ENCODE measurements at regions not wholly inside any gene's neighbourhood (a gene's known extent, or its start where the extent isn't known, plus 50 kb on each side); places are given as distances from the start of the nearest gene placed in this dataset.

DNA sequence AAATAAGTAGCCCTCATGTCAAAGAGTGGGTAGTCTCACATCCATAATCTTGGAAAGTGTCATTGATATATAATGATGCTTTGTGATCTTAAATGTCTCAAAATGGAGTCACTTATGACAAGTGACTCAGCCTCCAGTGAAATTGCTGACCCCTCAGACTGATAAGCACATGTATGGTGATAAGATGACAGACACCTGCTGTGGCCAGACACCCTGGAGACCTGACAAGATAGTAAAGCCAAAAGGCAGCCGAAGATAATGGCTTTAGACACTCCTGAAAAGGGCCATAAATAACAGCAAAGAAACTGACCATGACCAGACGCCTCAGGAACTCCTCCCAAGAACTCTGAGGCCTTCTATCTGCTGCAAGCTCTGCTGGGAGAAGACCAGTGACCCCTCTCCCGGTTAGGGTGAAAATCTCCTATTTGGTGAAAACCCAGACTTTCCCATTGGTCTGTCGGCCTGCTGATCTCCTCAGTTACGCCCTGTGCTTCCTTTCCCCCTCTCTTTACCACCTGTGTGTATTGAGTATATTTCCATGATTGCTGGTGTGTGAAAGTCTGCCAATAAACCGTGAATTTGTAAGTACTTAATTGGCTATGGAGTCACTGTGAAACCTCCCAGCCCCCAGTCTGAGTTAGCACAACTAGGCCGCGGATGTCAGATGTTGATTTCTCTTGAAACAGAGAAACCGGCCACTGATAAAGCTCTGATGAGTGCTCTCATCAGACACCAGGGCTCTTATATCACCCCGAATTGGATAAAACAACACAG is 226.7 kb upstream of the MYOCD start:
- no peak for DNase-seq (ENCODE audit: low read depth)

DNA sequence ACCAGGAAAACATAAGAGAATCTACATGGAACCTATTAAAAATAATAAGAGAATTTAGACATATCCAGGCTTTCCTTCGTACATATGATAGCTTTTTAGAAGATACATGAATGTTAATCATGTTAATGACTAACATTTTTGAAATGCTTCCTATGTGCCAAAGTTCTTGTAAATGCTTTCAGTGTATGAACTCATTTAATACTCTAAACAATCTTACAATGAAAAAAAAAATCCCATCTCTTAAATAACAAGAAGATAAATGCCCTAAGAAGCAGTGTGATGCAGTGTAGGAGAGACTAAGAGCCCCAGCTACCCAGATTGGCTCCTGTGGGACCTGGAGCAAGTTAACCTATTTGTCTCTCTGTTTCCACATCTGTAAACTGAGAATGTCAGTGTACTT is 220.4 kb upstream of the MYOCD start:
- DNase-seq (ENCODE audit: low read depth), result no peak

DNA sequence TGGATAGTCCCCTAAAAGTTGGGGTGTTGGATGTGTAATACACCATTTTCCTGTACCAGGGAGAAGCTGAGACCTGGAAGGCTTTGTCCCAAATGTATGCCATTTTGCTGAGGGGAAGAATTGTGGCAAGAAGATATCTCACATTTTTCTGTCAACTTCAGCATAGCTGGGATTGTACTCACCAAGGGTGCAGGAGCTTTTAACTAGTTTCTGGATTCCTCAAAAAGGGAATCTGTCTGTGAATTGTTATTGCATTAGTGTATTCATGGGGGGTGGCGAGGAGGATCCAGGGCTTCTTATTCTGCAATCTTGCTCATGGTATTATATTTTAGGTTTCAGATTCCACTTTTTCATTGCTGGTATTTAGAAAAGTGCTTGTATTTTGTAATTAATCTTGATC is 208.2 kb upstream of the MYOCD start:
- no peak for DNase-seq (ENCODE audit: low read depth)

DNA sequence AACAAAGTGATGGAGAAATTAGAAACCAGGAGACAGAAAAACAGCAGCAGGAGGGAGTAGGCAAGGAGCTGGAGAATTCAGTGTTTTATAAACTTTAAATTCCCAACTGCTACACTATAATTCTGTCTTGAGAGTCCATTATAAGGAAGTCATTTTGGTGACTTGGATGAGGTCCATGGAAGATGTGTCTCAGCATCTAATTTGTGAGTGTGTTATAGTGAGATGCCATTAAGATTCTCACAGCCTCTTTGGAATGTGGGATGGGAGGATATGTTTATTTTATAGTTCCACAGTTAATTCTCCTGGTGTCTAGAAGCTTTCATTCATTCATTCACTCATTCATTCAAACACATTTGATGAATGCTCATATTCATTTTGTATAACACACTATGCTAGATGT is 206.0 kb upstream of the MYOCD start:
- no peak for DNase-seq (ENCODE audit: low read depth)

DNA sequence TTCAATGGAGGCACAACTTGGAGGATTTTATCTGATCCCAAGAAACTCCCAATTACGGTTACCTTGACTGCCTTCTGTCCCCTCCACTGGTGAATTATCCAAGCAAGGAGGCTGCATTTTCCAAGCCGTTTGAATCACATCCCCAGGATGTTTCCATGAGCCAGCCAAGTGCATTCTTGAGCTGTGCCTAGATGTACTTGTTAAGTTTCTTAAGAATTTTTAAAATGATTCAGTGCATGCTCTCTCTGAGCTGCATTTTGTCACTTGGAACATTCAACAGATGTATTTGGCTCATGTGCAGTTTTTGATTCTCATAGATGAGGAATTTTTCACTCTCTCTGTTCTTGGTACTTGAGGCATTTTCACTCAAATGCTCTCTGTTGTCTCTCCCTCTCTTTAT is 202.6 kb upstream of the MYOCD start:
- peak; percentile 47 for DNase-seq (ENCODE audit: low read depth)

DNA sequence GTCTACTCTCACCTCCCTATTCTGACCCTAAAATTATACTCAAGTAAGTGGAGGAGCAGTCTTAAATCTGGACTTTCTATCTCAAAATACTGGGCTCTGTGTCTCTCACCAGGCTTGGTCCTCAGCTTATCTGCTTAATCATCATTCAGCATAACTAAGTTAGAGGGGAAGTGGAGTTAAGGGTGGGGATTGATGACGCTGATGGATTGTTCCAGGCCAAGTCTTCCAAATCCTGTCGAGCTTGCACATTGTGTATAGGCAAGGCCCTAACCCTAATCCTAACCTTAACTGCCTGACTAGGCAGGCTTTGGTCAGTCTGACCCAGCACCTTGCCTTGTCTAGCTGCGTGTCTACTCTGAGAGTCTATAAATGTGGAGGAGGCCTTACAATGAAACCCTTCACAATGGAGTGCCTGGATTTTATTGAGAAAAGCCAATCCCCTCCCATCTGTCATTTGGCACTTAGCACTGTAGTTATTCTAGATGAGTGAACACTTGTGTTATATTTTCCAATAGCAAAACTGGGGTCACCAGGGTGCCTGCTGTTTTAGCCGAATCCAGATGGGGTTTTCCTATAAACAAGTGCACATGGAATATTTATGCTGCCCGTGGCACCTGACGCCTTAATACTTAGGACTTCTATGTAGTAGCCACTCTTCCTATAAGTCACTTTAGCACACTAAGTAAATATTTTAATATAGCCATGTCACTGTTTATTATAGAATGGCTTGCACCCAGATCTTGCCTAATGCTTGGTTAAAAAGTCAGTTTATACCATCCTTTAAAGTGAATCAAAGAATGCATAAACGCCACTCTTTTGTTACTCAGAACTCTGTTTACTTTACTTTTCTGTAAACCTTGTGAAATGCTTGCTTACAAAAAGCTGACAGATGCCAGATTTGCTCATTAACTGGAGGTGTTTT is 193.2 kb upstream of the MYOCD start:
- DNase-seq (ENCODE audit: low read depth), result no peak

DNA sequence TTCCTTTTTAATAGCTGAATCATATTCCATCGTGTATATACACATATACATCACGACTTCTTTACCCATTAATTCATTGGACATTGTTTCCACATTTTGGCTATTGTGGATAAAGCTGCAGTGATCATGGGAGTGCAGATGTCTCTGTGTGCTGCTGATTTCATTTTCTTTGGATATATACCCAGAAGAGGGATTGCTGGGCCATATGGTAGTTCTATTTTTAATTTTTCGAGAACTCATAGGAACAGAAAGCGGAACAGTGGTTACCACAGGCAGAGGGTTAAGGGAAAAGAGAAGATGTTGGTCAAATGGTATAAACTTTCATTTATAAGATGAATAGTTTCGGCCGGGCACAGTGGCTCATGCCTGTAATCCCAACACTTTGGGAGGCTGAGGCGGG is 187.4 kb upstream of the MYOCD start:
- no peak for DNase-seq (ENCODE audit: low read depth)

DNA sequence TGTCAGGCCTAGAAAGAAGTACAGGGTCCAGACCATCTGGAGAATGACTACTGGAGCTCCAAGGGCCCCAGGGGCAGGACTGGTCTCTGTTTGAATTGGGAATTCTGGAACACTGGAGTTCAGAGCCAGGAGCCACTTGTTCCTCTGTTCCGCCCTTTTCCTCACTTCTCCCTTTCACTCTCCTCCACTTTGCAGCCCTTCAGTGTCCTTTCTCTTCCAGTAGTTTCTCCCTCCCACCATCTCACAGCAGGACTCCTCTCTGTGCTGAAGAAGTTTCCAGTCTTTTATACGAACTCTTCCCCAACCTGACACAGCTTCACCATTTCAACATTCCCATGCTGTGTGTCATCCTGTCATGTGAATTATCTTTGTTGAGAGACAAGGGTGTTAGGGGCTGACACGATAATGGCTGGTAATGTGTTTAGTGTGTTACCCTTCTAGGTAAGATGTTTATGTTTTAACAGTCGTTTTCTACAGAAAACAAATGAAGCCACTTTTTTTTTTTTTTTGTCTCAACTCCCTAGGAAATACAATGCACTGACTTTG is 180.3 kb upstream of the MYOCD start:
- peak; percentile 51 for DNase-seq (ENCODE audit: low read depth)

DNA sequence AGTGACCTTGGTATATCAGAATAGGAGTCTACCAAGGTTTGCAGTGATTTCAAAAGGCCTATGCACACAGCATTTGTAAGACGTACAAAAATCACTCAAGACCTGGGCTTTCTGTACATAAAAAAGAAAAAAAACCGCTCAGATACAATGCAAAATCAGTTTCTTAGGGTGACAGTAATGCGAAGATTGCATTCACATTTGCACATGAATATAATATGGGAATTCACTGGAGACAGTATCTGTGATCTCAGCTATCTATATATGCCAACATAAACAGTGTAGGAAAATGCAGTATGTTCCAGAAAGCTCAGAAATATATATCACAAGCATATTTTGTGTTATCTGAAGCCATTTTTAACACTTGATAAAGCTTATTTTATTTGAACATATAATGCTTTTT is 176.4 kb upstream of the MYOCD start:
- no peak for DNase-seq (ENCODE audit: low read depth)

DNA sequence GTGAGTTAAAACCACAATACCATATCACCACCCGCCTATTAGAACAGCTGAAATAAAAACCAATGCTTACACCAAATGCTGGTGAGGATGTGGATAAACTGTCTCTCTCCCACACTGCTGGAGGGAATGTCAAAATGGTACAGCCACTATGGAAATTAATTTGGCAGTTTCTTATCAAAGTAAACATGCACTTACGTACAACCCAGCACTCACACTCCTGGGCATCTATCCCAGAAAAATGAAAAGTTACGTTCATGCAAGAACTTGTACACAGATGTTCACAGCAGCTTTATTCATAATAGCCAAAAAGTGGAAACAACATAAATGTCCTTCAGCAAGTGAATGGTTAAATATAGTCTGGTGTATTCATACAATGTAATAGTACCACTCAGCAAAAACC is 173.2 kb upstream of the MYOCD start:
- peak; percentile 62 for DNase-seq (ENCODE audit: low read depth)

DNA sequence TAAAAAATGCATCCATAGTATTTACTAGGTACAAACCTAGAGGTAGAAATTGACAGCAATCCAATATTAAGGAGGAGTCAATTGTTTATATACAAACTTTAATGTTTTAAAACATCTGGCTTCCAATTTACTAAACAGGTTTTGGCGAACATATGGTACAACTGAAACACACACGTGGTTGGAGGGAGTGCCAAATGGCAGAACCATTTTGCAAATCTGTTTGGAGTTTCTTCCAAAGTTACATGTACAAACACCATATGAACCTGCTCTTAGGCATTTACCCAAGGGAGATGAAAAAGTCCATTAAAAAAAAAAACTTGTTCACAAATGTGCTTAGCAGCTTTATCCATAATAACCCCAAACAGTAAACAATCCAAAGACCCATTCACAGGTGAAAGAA is 159.8 kb upstream of the MYOCD start:
- DNase-seq (ENCODE audit: low read depth), result no peak

DNA sequence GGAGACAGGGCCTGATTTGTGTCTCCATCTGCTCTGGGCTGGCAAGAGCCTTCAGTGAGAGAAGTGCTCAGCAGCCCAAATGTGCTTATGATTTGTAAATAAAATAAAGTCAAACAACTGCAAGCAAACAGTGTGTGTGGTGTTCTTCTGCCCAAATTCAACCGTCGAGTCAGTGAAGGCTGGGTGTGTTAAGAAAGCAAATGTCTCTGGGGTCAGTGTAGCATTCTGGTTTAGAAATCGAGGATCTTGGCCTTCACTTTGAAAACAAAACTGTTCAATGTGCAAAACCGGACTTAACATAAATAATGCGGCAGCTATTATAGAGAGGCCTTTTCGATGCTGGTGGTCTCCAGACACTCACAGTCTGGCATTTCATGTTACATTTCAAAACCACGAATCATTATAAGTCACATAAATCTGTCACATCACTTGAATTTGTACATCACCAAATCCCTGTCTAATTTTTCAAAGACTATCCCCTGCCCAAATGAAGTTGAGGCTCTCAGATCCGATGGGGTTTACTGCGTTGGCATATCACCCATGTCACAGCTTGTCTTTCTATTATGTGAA is 158.6 kb upstream of the MYOCD start:
- no peak for DNase-seq (ENCODE audit: low read depth)

DNA sequence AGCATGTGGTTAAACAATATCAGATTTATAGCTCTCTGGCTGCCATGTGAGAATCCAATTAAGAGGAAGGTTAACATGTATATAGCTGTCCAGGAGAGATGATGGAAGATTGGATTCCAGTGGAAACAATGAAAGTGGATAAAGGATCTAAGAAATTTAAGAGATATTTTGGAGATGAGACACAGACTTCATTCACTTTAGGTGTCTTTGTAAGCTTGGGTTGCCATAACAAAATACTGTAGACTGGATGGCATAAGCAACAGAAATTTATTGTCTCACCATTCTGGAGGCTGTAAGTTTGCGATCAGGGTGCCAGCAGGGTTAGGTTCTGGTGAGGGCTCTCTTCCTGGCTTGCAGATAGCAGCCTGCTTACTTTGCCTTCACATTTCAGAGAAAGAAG is 155.9 kb upstream of the MYOCD start:
- DNase-seq (ENCODE audit: low read depth), result peak; percentile 36

DNA sequence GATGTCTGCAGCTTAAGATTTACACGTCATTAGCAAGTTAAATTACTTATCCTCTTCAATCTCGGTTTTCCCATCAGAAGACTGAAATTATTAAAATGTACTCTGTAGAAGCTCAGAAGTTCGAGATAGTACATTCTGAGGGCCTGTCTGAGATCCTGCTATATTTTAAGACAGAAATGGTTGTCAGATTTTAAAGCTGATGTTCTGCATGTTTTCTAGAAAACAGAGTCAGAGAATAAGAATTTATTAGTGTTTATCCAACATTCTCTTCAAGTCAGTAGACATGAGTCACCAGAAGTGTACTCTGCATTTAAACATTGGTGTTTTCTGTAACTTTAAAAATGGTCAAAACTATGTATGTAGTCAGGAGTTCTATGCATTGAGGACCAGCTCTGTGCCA is 155.2 kb upstream of the MYOCD start:
- peak; percentile 73 for DNase-seq (ENCODE audit: low read depth)

DNA sequence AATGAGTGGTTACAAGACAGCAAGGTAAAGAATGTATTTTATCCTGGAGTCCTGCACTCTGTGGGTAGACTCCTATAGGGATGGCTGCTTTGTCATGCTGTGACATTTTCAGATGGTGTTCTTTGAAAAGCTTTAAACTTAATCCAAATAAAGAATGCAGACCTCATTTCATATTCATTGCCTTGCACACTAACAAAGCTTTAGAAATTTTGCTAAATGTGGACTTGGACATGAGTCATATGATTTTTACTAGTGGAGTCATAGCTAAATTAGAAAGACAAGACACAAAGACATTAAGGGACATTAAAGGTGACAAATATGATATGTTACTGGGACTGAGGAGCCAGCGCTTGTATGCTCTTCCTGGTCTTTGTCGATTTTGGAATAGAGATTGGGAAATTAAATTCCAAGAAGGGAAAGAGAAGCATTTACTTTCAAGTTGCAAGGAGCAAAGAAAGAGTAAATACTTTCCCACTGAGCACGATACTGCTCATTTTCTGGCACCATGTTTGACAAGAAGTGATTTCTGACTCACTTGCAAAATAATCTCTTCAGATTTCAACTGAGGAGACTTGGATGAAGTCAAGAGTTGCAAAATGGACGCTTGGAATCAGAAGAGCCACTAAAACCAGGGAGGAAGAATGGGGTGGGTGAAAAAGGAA is 152.9 kb upstream of the MYOCD start:
- peak; percentile 61 for DNase-seq (ENCODE audit: low read depth)

DNA sequence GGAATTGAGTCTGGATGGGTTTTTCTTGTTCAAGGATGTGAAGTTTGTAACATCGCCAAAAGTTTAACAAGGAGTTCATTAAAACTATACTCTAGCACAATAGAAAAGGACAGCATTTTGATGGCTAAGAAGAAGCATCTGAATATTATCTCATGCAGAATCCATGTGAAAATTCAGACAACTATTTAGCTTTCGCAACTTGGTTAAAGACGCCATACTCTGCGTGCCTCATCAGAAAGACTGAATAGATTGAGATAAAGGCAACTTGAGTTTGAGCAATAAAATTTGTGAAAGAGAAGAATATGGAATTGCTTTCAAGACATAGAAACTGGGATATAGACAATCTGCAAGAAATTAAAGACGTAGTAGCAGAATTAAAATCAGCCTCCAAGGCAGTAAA is 151.1 kb upstream of the MYOCD start:
- DNase-seq (ENCODE audit: low read depth), result peak; percentile 54

DNA sequence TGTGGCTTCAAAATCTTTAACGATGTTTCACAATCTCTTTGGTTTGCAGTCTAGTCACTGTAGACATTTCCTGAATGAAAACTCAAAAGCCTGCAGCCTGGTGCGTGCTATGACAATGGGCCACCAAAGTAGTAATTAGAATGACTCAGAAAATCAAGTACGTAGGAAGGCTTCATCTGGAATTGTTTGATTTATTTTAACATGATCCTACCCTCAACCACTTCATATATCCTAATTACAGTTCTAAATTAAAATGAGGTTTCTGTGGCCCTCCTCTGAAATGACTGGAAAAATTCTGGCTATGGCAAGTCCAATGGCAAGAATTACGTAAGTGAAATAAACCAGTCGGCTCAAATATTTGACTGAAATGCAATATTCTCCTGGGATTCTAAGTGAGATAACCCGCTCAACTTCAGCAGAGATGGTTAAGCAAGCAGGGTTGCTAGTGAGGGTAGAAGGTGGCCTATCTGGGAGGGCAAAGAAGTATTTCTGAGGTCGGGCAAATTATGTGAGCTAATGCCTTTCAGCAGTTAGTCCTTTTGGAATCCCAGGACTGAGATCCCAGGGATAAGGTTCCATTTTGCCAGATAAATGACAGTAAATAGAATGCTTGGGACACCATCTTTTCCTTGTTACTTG is 145.6 kb upstream of the MYOCD start:
- peak; percentile 21 for DNase-seq (ENCODE audit: low read depth)

DNA sequence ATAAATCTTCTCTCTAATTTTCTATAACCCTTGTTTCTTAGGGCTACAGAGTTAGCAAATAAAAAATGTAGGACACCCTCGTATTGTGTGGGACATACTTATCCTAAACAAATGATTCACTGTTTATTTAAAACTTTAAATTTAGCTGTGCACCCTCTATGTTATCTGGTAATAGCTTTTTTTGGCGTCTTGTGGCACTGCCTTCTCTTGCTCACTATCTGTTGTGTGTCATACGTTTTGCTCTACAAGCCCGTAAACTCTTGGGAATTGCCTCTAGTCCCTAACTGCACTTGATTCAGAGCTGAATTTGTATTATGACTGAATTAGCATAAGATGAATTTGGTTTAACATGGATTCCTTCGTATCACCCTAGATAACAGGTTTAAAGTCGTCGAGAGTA is 144.3 kb upstream of the MYOCD start:
- no peak for DNase-seq (ENCODE audit: low read depth)

DNA sequence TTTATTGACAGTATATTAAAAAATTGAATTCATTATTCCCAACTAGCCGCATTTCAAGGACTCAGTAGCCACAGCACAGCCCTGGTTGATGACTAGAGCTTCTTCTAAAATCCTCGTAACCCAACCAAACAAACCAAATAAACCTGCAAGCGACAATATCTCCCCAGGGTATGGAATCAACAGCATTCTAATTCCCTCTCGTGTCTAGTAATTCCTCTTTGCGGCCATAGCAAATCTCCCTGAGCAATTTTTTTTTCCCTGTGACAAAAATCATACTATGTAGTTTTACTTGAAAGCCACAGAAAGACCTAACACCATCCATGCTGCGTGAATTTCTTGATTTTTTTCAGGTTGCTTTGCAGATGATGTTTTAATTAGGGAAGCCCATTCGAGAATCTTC is 143.4 kb upstream of the MYOCD start:
- DNase-seq (ENCODE audit: low read depth), result no peak

DNA sequence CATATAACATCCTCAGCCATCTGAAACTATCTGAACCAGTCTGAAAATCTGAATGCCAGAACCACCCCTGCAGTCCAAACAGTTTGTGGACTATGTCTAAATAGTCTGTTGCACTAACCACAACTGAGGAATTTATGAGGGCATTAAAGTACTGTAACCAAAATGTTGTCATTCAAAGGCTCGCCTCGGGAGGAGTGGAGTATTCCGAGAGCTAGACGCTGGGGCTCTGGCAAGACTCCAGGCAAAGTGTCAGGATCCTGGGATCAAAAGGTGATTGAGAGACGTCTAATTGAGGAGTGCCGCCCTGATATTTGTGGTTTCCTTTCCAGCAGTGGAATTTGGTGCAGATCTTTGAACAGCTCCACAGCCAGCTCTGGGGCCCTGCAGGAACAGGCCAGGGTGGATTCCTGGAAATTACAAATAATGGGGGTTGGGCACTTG is 142.9 kb upstream of the MYOCD start:
- peak; percentile 67 for DNase-seq (ENCODE audit: low read depth)

DNA sequence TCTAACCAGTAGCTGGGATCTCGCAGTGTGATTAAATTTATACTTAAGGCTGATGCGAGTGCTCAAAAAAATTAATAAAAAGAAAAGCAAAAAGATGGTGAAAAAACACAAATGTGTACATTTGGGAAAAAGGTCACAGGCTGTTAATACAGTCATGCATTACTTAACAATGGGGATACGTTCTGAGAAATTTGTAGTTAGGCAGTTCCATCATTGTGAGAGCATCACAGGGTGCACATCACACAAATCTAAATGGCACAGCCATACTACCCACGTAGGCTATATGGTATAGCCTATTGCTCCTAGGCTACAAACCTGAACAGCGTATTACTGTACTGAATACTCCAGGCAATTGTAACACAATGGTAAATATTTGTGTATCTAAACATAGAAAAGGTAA is 142.4 kb upstream of the MYOCD start:
- DNase-seq (ENCODE audit: low read depth), result no peak

DNA sequence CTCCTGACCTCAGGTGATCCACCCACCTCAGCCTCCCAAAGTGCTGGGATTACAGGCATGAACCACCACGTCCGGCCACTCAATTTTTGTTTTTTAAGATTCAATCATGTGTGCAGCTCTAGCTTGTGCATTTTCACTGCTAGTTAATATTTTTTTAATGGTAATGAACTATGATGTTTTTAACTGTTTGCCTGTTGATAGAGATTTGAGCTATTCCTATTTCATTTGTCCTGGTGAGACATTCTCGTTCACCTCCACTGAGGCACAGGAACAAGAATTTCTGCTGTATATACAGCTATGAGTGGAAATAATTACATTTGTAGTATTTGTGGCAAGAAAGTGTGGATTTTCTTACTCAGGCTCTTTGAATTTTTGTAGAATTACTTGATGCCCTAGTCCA is 137.7 kb upstream of the MYOCD start:
- DNase-seq (ENCODE audit: low read depth), result no peak
